GM10266 (cell line): ENCODE measurements at regions not wholly inside any gene's neighbourhood (a gene's known extent, or its start where the extent isn't known, plus 50 kb on each side); places are given as distances from the start of the nearest gene placed in this dataset.
"Not testable (repeated sequence)": the region's sequence is repeated elsewhere in the genome, so short reads cannot be mapped to it uniquely, and the experiment has no call there.

Experiments
- DNase-seq: peaks from one replicate; pipeline ENCODE4 v3.0.0; 2012; ENCODE audit errors: extremely low spot score
- TF ChIP-seq, protein P1 (sequence below): IDR thresholded peaks from 2 replicates; pipeline ENCODE4 v1.5.1; 2012; ENCODE audit warnings: mild to moderate bottlenecking, low read depth; ENCODE audit not compliant: control insufficient read depth, insufficient read depth; ENCODE audit errors: missing control alignments

- no peak for DNase-seq
- TF ChIP-seq, protein P1, sequence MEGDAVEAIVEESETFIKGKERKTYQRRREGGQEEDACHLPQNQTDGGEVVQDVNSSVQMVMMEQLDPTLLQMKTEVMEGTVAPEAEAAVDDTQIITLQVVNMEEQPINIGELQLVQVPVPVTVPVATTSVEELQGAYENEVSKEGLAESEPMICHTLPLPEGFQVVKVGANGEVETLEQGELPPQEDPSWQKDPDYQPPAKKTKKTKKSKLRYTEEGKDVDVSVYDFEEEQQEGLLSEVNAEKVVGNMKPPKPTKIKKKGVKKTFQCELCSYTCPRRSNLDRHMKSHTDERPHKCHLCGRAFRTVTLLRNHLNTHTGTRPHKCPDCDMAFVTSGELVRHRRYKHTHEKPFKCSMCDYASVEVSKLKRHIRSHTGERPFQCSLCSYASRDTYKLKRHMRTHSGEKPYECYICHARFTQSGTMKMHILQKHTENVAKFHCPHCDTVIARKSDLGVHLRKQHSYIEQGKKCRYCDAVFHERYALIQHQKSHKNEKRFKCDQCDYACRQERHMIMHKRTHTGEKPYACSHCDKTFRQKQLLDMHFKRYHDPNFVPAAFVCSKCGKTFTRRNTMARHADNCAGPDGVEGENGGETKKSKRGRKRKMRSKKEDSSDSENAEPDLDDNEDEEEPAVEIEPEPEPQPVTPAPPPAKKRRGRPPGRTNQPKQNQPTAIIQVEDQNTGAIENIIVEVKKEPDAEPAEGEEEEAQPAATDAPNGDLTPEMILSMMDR, result no peak
Observed at GRCh38 chr3:59374091-59374817, 324.4 kb upstream of the CFAP20DC start.

DNA sequence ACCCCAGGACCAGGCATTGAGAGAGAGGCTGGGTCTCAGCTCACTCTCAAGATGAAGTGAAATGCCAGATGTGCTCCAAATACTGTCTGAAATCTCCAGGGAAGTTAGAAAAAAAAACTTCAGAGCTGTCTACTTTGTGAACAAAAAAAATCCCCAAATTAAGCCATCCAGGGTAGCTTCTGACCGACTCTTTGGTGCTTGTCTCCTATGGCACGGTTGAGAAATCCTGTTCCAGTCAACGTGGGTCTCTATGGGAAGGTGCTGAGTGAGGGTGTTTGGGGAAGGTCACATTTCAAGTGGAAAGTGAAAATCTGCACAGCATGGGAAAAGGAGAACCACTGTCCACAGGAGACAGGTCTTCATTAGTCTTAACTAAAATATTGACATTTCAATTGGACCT lies 322.5 kb upstream of the CFAP20DC start:
- TF ChIP-seq, protein P1, result no peak

DNA sequence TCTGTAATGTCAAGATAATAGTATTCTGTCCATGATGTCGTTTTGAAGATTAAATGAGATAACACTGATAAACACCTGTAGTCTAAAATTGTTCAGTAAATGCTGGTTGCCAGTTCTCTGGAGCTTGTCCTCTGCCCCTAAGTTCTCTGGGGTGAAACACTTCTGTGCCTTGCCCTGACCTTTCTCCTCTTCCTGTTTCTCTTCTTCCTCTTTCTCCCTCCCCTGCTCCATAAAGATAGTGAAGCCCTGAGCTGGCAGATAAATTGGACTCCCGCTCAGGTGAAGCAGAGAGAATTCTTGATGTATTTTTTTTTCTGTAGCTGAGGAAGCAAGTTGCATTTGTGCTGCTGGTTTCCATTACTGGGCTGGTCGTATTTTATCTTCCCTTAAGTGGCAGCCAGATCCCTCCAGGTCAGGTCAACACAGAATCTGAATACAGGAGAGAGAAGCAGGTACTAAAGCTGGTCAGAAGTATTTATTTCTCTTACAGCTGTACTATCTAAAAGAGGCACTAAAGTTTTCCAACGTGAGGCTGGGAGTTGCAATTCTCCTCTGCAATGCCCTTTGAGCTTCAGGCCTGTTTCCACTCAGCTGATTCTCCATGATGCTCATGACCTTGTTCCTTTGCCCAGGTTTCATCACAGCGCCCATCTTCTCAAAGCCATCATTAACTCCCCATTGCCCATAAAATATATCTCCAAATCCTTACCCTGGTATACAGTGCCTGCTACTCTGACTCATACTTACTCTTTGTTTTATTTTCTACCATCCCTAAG lies 319.3 kb upstream of the CFAP20DC start:
- no peak for DNase-seq
- TF ChIP-seq, protein P1, result no peak

More for the DNA sequence above, 322.5 kb upstream of the CFAP20DC start:
- no peak for DNase-seq

- no peak for DNase-seq
- TF ChIP-seq, protein P1, result no peak
Observed at GRCh38 chr3:59367150-59367549, 317.3 kb upstream of the CFAP20DC start.

DNA sequence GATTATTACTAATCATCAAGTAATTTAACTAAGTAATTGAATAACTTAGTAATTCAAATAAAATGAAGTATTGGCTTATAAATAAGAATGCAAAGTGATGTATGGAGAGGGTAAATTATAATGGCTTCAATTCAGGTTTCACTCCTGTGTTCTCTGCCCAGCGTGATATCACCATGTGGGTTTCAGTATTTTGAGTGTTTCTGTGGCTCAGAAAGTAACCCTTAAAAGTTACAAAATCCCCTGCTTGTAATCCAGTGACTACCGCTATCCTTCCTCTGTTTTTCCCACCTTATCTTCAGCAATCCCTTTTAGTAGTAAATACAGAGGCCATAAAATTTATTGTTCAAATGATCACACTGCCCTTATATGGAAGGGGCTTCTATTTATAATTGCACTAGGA lies 316.4 kb upstream of the CFAP20DC start:
- DNase-seq, result no peak
- TF ChIP-seq, protein P1, result no peak

GRCh38 chr3:59364496-59364895 lies 314.7 kb upstream of the CFAP20DC start:
- TF ChIP-seq, protein P1, result no peak

DNA sequence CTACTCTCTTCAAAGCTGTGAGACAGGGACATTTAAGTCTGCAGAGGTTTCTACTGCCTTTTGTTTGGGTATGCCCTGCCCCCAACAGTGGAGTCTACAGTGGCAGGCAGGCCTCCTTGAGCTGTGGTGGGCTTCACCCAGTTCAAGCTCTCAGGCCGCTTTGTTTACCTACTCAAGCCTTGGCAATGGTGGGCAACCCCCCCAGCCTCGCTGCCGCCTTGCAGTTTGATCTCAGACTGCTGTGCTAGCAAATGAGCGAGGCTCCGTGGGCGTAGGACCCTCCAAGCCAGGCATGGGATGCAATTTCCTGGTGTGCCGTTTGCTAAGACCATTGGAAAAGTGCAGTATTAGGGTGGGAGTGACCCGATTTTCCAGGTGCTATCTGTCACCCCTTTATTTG lies 310.5 kb upstream of the CFAP20DC start:
- DNase-seq, result not testable (repeated sequence)

More at GRCh38 chr3:59364496-59364895, 314.7 kb upstream of the CFAP20DC start:
- no peak for DNase-seq
